ENCODE measurements at regions not wholly inside any gene's neighbourhood (a gene's known extent, or its start where the extent isn't known, plus 50 kb on each side); places are given as distances from the start of the nearest gene placed in this dataset.

DNA sequence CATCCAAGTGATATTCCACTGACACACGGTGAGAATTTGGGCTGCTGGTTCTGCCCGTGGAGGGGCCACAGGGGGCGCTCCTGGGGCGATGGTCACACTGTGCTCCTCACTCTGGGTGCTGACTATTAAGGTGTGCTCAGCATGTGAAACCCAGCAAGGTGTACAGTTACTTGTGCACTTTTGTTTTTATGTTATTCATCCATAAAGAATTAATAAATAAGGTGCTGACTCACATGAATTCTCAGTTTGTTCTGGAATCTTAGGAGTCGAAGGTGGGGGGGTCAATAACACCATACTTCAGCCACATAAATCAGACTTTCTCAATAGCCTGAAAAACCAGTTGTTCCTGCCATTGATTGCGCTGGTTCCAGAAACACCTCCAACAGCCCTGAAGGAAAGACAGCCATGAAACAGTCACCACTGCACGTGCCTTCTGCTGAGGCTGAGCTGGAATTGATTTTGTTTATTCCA lies 53.5 kb upstream of the SPATA12 start:
- Histone ChIP-seq H3K9me3 (ENCODE audit: insufficient read depth, low read length) (no peaks in the 10 kb centered on the region), H3K36me3 (ENCODE audit: low read length) (no peaks in the 10 kb centered on the region), H3K4me3 (ENCODE audit: insufficient read depth, low read length, poor library complexity, severe bottlenecking) (no peak overlapping the region), H3F3A (ENCODE audit: insufficient read depth) (no peaks in the 10 kb centered on the region), H3K9me2 (replicated peaks; ENCODE audit: insufficient read depth, low read length) (no peaks in the 10 kb centered on the region), H2AFZ (ENCODE audit: low read depth, low read length, severe bottlenecking) (no peak overlapping the region), H4K20me1 (ENCODE audit: low read depth, low read length) (no peaks in the 10 kb centered on the region), H3K79me2 (ENCODE audit: insufficient read depth, low read length) (no peaks in the 10 kb centered on the region), H3K27ac (ENCODE audit: low read depth, low read length) (no peak overlapping the region), H3K4me2 (ENCODE audit: low read depth, low read length, poor library complexity, severe bottlenecking) (no peak overlapping the region), H3K27me3 (ENCODE audit: low read length) (no peaks in the 10 kb centered on the region), H3K9ac (ENCODE audit: low read length) (no peak overlapping the region)
- TF ChIP-seq, protein P1, sequence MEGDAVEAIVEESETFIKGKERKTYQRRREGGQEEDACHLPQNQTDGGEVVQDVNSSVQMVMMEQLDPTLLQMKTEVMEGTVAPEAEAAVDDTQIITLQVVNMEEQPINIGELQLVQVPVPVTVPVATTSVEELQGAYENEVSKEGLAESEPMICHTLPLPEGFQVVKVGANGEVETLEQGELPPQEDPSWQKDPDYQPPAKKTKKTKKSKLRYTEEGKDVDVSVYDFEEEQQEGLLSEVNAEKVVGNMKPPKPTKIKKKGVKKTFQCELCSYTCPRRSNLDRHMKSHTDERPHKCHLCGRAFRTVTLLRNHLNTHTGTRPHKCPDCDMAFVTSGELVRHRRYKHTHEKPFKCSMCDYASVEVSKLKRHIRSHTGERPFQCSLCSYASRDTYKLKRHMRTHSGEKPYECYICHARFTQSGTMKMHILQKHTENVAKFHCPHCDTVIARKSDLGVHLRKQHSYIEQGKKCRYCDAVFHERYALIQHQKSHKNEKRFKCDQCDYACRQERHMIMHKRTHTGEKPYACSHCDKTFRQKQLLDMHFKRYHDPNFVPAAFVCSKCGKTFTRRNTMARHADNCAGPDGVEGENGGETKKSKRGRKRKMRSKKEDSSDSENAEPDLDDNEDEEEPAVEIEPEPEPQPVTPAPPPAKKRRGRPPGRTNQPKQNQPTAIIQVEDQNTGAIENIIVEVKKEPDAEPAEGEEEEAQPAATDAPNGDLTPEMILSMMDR (IDR thresholded peaks at IDR 0.05; ENCODE audit: insufficient read depth, low read length, poor library complexity, severe bottlenecking) = no peak
- TF ChIP-seq EZH2phosphoT487 (conservative IDR thresholded peaks at IDR 0.05; ENCODE audit: low read length) = no peak

DNA sequence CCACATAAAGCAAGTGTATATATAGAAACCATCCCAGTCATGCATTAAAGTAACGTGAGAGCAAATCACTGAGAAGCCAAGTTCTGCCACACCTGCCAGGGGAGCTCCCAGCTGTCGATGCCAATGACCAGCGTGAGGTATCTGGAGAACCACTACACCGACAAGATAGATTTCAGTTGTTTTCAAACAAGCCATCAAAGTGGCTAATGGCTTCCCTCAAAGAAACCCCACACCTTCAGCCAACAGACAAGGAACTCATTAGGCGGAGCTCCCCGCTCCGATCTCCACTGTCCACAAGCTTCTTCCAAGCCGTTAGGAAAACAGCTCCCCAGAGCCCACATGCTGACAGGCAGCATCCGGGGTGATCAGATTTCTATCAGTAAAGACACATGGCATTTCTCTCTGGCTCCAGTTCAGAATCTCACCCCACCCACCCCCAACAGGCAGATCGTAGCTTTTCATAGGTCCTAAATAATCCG lies 54.2 kb upstream of the SPATA12 start:
- no peak overlapping the region for H2AFZ ChIP-seq (ENCODE audit: low read depth, low read length, severe bottlenecking)
- H3K36me3 ChIP-seq (ENCODE audit: low read length) = no peaks in the 10 kb centered on the region
- H3K4me2 ChIP-seq (ENCODE audit: low read depth, low read length, poor library complexity, severe bottlenecking) = no peak overlapping the region

DNA sequence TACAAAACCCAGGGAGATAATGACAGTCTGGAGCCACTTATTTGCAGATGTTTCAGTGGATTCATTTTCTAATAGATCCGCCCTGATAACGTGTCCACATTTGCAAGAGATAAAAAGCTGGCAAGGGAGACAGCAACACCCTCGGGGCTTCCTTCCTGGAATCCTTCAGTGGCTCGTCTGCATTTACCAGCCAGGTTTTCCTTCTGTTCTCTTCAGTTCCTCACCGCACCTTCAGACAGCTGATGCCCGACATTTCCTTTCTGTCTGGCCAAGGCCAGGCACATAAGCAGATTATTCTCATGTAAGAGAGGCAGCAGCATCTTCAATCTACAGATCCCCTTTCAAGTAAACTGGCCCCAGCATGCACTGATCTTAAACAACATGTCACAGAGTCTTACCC lies 56.2 kb upstream of the SPATA12 start:
- Histone ChIP-seq H3K9me2 (replicated peaks; ENCODE audit: insufficient read depth, low read length) (no peaks in the 10 kb centered on the region), H3K9ac (ENCODE audit: low read length) (no peak overlapping the region), H2AFZ (ENCODE audit: low read depth, low read length, severe bottlenecking) (no peak overlapping the region), H3K79me2 (ENCODE audit: insufficient read depth, low read length) (no peaks in the 10 kb centered on the region), H3F3A (ENCODE audit: insufficient read depth) (no peaks in the 10 kb centered on the region), H3K4me2 (ENCODE audit: low read depth, low read length, poor library complexity, severe bottlenecking) (no peak overlapping the region), H3K4me3 (ENCODE audit: insufficient read depth, low read length, poor library complexity, severe bottlenecking) (no peak overlapping the region), H3K27ac (ENCODE audit: low read depth, low read length) (no peak overlapping the region), H4K20me1 (ENCODE audit: low read depth, low read length) (no peaks in the 10 kb centered on the region), H3K9me3 (ENCODE audit: insufficient read depth, low read length) (no peaks in the 10 kb centered on the region), H3K36me3 (ENCODE audit: low read length) (no peaks in the 10 kb centered on the region), H3K27me3 (ENCODE audit: low read length) (no peaks in the 10 kb centered on the region)
- TF ChIP-seq, protein P1 (IDR thresholded peaks at IDR 0.05; ENCODE audit: insufficient read depth, low read length, poor library complexity, severe bottlenecking) = no peak
- no peak for TF ChIP-seq EZH2phosphoT487 (conservative IDR thresholded peaks at IDR 0.05; ENCODE audit: low read length)

More for the DNA sequence above, 54.2 kb upstream of the SPATA12 start:
- no peaks in the 10 kb centered on the region for H3K9me2 ChIP-seq (replicated peaks; ENCODE audit: insufficient read depth, low read length)
- no peak overlapping the region for H3K9ac ChIP-seq (ENCODE audit: low read length)
- no peaks in the 10 kb centered on the region for H3K27me3 ChIP-seq (ENCODE audit: low read length)
- H4K20me1 ChIP-seq (ENCODE audit: low read depth, low read length) = no peaks in the 10 kb centered on the region
- H3K27ac ChIP-seq (ENCODE audit: low read depth, low read length) = no peak overlapping the region
- no peak for TF ChIP-seq EZH2phosphoT487 (conservative IDR thresholded peaks at IDR 0.05; ENCODE audit: low read length)
- TF ChIP-seq, protein P1 (IDR thresholded peaks at IDR 0.05; ENCODE audit: insufficient read depth, low read length, poor library complexity, severe bottlenecking) = no peak
- no peaks in the 10 kb centered on the region for H3K79me2 ChIP-seq (ENCODE audit: insufficient read depth, low read length)
- H3K9me3 ChIP-seq (ENCODE audit: insufficient read depth, low read length) = no peaks in the 10 kb centered on the region
- H3K4me3 ChIP-seq (ENCODE audit: insufficient read depth, low read length, poor library complexity, severe bottlenecking) = no peak overlapping the region
- H3F3A ChIP-seq (ENCODE audit: insufficient read depth) = no peaks in the 10 kb centered on the region

Data from SU-DHL-6 (cell line).